AG04450 (cell line): ENCODE measurements at regions not wholly inside any gene's neighbourhood (a gene's known extent, or its start where the extent isn't known, plus 50 kb on each side); places are given as distances from the start of the nearest gene placed in this dataset.

Experiments
- CTCF ChIA-PET: fragments of 300-600, 350-600 bp; formaldehyde crosslinking; extraction: SDS; loops from one replicate; lab custom pipeline; 2022; ENCODE audit warnings: antibody characterized with exemption, inconsistent platforms; lab: Charles Lee
- POLR2A ChIA-PET: fragments of 350-600 bp; formaldehyde crosslinking; extraction: SDS; loops from one replicate; lab custom pipeline; 2021; ENCODE audit warnings: antibody characterized with exemption, inconsistent platforms; lab: Yijun Ruan, JAX
- DNase-seq: peaks from one replicate; pipeline ENCODE4 v3.0.0-alpha.2; 2011; ENCODE audit warnings: low read depth, low spot score
- H3K27ac ChIP-seq: one replicate; pipeline ENCODE4 v1.5.1; 2012; ENCODE audit warnings: low read depth, low read length, control low read depth
- H3K27me3 ChIP-seq: one replicate; pipeline ENCODE4 v1.6.0; 2012; ENCODE audit warnings: low read length; ENCODE audit not compliant: control insufficient read depth, insufficient read depth
- H3K4me3 ChIP-seq: 2 replicates; pipeline ENCODE4 v1.5.1; 2011; ENCODE audit warnings: mild to moderate bottlenecking, low read depth, low read length, control low read depth
- H3K9me3 ChIP-seq: 2 replicates; pipeline ENCODE4 v1.5.1; 2012; ENCODE audit warnings: low read length; ENCODE audit not compliant: control insufficient read depth, insufficient read depth
- TF ChIP-seq, protein P1 (sequence below): IDR thresholded peaks from 2 replicates; pipeline ENCODE4 v1.5.1; 2011; ENCODE audit warnings: low read depth, low read length, control low read depth, inconsistent platforms

- POLR2A ChIA-PET = no interaction called here
Measured at GRCh38 chr13:48148454-48148853, 53.5 kb upstream of the MED4 start.

GRCh38 chr13:48146636-48147035 lies 51.7 kb upstream of the MED4 start:
- no peak for DNase-seq
- Histone ChIP-seq H3K4me3 (no peak overlapping the region), H3K27me3 (no peaks in the 10 kb centered on the region), H3K27ac (no peak overlapping the region), H3K9me3 (no peaks in the 10 kb centered on the region)
- TF ChIP-seq, protein P1, sequence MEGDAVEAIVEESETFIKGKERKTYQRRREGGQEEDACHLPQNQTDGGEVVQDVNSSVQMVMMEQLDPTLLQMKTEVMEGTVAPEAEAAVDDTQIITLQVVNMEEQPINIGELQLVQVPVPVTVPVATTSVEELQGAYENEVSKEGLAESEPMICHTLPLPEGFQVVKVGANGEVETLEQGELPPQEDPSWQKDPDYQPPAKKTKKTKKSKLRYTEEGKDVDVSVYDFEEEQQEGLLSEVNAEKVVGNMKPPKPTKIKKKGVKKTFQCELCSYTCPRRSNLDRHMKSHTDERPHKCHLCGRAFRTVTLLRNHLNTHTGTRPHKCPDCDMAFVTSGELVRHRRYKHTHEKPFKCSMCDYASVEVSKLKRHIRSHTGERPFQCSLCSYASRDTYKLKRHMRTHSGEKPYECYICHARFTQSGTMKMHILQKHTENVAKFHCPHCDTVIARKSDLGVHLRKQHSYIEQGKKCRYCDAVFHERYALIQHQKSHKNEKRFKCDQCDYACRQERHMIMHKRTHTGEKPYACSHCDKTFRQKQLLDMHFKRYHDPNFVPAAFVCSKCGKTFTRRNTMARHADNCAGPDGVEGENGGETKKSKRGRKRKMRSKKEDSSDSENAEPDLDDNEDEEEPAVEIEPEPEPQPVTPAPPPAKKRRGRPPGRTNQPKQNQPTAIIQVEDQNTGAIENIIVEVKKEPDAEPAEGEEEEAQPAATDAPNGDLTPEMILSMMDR = no peak
- ChIA-PET POLR2A (no interaction called here), CTCF (no interaction called here)

More at GRCh38 chr13:48148454-48148853, 53.5 kb upstream of the MED4 start:
- H3K9me3 ChIP-seq = no peaks in the 10 kb centered on the region
- CTCF ChIA-PET = interaction anchor here (0.6 kb wide), 1 partner anchor 17 kb away, joined by 3 read pairs; no protein-coding TSS in a partner anchor
- no peak overlapping the region for H3K4me3 ChIP-seq
- DNase-seq = no peak
- no peaks in the 10 kb centered on the region for H3K27me3 ChIP-seq
- H3K27ac ChIP-seq = no peak overlapping the region
- TF ChIP-seq, protein P1 = no peak

DNA sequence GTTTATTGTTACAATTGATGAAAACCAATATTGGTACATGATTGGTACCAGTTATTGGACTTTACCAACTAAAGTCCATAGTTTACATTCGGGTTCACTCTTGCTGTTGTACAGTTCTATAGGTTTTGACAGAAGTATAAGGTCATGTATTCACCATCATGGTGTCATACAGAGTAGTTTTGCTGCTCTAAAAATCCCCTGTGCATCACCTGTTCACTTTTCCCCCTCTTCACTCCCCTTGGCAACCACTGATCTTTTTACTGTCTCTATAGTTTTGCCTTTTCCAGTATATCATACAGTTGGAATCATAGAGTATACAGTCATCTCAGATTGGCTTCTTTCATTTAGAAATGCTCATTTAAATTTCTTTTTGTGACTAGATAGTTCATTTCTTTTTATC lies 51.2 kb upstream of the MED4 start:
- Histone ChIP-seq H3K9me3 (no peaks in the 10 kb centered on the region), H3K27ac (no peak overlapping the region), H3K4me3 (no peak overlapping the region), H3K27me3 (no peaks in the 10 kb centered on the region)
- DNase-seq = no peak
- POLR2A ChIA-PET = no interaction called here
- CTCF ChIA-PET = interaction anchor here (1.0 kb wide), 1 partner anchor 51 kb away, joined by 3 read pairs; no protein-coding TSS in a partner anchor
- TF ChIP-seq, protein P1 = no peak
